ENCODE measurements at regions not wholly inside any gene's neighbourhood (a gene's known extent, or its start where the extent isn't known, plus 50 kb on each side); places are given as distances from the start of the nearest gene placed in this dataset.

- ChIA-PET CTCF (no interaction called here), POLR2A (no interaction called here)
- Histone ChIP-seq H3K9me3 (ENCODE audit: control insufficient read depth, insufficient read depth, low read depth, low read length) (no peaks in the 10 kb centered on the region), H3K36me3 (ENCODE audit: control insufficient read depth in 2 of 2, insufficient read depth in 1 of 2, low read length in 2 of 2) (no peaks in the 10 kb centered on the region), H3K27ac (ENCODE audit: extremely low read depth, low read depth, low read length) (no peak overlapping the region), H3K4me1 (ENCODE audit: control insufficient read depth, insufficient read depth, low read length) (no peaks in the 10 kb centered on the region), H3K4me3 (ENCODE audit: low read depth, low read length) (no peak overlapping the region)
- no peak for TF ChIP-seq ZNF623 (tag by site-specific recombination; IDR thresholded peaks at IDR 0.05)
- TF ChIP-seq ZNF335 (tag by site-specific recombination; conservative IDR thresholded peaks at IDR 0.05), result no peak
- no peak for TF ChIP-seq SP2 (tag by site-specific recombination; IDR thresholded peaks at IDR 0.05)
Measured at GRCh38 chr4:36492590-36492989, 211.2 kb downstream of the DTHD1 start.

GRCh38 chr4:36493251-36493650 is 211.8 kb downstream of the DTHD1 start:
- no peaks in the 10 kb centered on the region for H3K9me3 ChIP-seq (ENCODE audit: control insufficient read depth, insufficient read depth, low read depth, low read length)
- CTCF ChIA-PET, result no interaction called here
- TF ChIP-seq ZBTB21 (tag by site-specific recombination; IDR thresholded peaks at IDR 0.05), result no peak
- no peak for TF ChIP-seq SP2 (tag by site-specific recombination; IDR thresholded peaks at IDR 0.05)
- TF ChIP-seq GLI4 (tag by site-specific recombination; IDR thresholded peaks at IDR 0.05), result no peak
- TF ChIP-seq ZFP3 (tag by site-specific recombination; IDR thresholded peaks at IDR 0.05; ENCODE audit: low read depth), result no peak
- TF ChIP-seq ZNF660 (tag by site-specific recombination; IDR thresholded peaks at IDR 0.05), result no peak
- no peak for TF ChIP-seq TRIM28 (IDR thresholded peaks at IDR 0.05; ENCODE audit: borderline replicate concordance, low read length)
- no peak for TF ChIP-seq ZNF416 (tag by site-specific recombination; IDR thresholded peaks at IDR 0.05)
- no peak for TF ChIP-seq ZNF768 (tag by site-specific recombination; IDR thresholded peaks at IDR 0.05)
- no peak overlapping the region for H3K4me3 ChIP-seq (ENCODE audit: low read depth, low read length)
- H3K36me3 ChIP-seq (ENCODE audit: control insufficient read depth in 2 of 2, insufficient read depth in 1 of 2, low read length in 2 of 2), result no peaks in the 10 kb centered on the region
- H3K27ac ChIP-seq (ENCODE audit: extremely low read depth, low read depth, low read length), result no peak overlapping the region
- POLR2A ChIA-PET, result no interaction called here
- H3K4me1 ChIP-seq (ENCODE audit: control insufficient read depth, insufficient read depth, low read length), result no peaks in the 10 kb centered on the region

DNA sequence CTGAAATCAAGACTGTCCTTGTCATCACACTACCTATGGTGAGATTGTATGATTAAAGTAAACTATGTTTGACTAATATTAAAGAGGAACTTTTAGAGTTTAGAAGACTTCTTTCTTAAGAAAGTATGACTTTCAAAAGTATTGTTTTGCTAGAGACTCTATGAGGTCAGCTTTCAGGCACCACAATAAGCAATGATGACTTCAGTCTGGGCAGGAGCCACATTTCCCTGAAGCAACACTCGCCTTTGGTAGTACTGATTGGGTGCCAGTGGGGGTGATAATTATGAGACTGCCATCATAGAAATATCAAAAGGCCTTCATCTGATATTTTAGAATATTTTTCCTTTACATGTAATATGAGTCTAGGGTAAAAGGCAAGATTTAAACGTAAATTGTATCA is 212.6 kb downstream of the DTHD1 start:
- CTCF ChIA-PET, result interaction anchor here (0.6 kb wide), 1 partner anchor 10 kb away, joined by 3 read pairs; no protein-coding TSS in a partner anchor
- TF ChIP-seq TSHZ1 (tag by site-specific recombination; IDR thresholded peaks at IDR 0.05; ENCODE audit: borderline replicate concordance) (no peak), ZFP41 (tag by site-specific recombination; IDR thresholded peaks at IDR 0.05; ENCODE audit: borderline replicate concordance) (no peak), ZNF2 (tag by site-specific recombination; IDR thresholded peaks at IDR 0.05) (no peak), ZBTB26 (tag by site-specific recombination; optimal IDR thresholded peaks at IDR 0.05) (no peak), ZNF391 (tag by site-specific recombination; IDR thresholded peaks at IDR 0.05; ENCODE audit: borderline replicate concordance, low read depth) (no peak), ZFP69B (tag by site-specific recombination; IDR thresholded peaks at IDR 0.05) (no peak), ZNF311 (tag by site-specific recombination; IDR thresholded peaks at IDR 0.05; ENCODE audit: borderline replicate concordance) (no peak), ZNF521 (tag by site-specific recombination; IDR thresholded peaks at IDR 0.05) (no peak), ZFHX2 (tag by site-specific recombination; conservative IDR thresholded peaks at IDR 0.05) (no peak), ZNF514 (tag by site-specific recombination; IDR thresholded peaks at IDR 0.05) (no peak)
- Histone ChIP-seq H3K4me1 (ENCODE audit: control insufficient read depth, insufficient read depth, low read length) (no peaks in the 10 kb centered on the region), H3K4me3 (ENCODE audit: low read depth, low read length) (no peak overlapping the region), H3K36me3 (ENCODE audit: control insufficient read depth in 2 of 2, insufficient read depth in 1 of 2, low read length in 2 of 2) (no peaks in the 10 kb centered on the region), H3K9me3 (ENCODE audit: control insufficient read depth, insufficient read depth, low read depth, low read length) (no peaks in the 10 kb centered on the region), H3K27ac (ENCODE audit: extremely low read depth, low read depth, low read length) (no peak overlapping the region)
- POLR2A ChIA-PET, result no interaction called here

All from HEK293 (cell line).